GM19372 (cell line): ENCODE measurements at regions not wholly inside any gene's neighbourhood (a gene's known extent, or its start where the extent isn't known, plus 50 kb on each side); places are given as distances from the start of the nearest gene placed in this dataset.

Experiments
- ATAC-seq: cut with Tn5 transposase; IDR thresholded peaks from one replicate; pipeline ENCODE4 v1.9.1; 2021; ENCODE audit warnings: mild to moderate bottlenecking, low read depth, moderate library complexity; ENCODE audit not compliant: unreplicated experiment

DNA sequence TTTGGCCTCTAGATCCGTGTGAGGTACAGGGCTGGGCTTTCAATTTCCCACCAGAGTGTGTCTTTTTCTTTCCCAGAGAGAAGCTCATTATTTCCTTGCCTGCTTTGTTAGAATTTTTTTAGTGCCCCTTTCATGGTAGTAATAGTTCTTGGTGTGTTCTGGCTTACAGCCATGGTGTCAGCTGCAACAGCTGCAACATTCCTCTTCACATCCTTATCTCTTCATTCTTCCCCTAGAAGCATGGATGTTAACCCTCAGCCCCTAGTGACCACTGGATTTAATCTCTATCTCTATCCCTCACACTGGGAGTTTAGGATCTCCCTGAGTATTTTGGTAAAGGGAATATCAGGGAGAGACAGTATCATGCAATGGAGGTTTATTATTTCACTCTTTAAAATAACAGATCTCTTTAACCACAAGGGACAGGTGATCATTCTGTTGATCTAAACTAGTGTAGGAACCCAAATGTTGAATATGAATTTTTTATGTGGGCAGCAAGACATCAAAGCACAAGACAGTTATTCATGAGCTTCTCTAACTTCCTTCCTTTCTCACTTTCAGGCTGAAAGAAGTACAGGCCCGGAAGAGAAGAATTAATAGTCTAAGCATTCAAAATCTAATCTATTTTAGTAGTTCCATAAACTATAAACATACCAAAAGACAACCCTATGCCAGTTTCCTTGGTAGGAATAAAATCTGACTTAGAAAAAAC lies 160.2 kb downstream of the FAM170A start:
- ATAC-seq, result no peak

DNA sequence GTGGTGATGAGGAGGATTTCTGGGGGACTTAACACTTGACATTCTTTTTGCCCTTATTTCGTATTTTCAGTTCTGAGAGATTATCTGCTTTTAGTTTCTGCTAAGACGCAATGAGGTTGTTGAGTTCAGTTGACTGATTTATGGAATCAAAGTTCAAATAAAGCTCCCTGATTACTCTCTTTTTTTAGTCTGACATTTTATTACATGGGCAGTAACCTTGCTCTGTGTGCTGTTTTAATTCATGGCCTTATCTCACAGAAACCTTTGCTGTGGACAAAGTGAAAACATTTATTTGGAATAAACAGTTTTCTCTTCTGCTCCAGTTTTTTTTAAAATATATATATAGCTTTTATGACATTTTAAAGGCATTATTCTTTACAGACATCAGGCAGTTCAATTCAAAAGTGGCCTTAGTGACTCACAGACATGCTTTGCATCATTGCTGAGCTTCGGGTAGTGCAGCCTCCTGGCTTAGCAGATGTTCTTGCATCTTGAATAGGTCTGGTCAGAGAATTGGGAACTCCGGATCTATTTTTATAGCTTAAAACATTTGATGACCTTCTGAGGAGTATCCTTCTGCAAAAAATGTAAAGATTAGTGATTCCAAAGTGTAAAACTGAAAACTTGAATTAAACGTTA lies 162.9 kb downstream of the FAM170A start:
- no peak for ATAC-seq

GRCh38 chr5:119795768-119796167 lies 166.4 kb downstream of the FAM170A start:
- ATAC-seq, result no peak

DNA sequence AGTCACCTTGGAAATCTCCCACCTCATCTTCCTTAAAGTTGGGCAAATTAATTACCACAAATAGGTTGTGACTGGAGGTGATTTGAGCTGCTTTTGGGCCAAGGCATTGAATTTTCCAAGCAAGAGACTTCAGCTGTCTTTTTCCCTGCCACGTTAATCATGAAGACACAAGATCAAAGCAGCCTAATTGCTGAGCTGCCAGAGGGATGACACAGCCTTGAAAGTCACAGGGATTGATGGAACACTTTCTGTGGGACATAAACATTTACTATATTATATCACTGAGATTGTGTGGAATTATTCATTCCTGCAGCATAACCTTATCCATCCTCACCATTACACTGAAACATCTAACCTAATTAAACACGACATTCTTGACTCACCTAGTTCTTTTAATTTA lies 172.2 kb downstream of the FAM170A start:
- ATAC-seq, result no peak

DNA sequence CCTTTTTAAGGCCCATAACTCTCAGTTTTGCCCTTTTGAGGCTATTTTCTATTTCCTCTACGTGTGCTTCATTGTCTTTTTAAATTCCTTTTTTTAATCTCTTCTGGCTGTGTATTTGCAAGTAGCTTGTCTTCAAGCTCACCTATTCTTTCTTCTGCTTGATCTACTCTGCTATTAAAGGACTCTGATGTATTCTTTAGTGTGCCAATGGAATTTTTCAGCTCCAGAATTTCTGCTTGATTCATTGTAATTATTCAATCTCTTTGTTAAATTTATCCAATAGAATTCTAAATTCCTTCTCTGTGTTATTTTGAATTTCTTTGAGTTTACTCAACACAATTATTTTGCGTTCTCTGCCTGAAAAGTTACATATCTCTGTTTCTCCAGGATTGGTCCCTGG lies 178.7 kb downstream of the FAM170A start:
- no peak for ATAC-seq

DNA sequence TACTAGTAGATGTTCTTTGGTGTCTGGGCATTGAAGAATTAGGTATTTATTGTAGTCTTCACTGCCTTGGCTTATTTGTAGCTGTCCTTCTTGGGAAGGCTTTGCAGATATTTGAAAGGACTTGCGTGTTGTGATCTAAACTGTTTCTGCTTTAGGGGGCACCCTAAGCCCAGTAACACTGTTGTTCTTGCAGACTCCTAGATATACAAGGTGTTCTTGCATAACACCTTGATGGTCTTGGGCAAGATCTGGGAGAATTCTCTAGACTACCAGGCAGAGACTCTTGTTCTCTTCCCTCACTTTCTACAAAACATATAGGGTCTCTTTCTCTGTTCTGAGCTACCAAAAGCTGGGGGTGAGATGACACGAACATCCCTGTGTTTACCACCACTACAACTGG lies 179.1 kb downstream of the FAM170A start:
- no peak for ATAC-seq

DNA sequence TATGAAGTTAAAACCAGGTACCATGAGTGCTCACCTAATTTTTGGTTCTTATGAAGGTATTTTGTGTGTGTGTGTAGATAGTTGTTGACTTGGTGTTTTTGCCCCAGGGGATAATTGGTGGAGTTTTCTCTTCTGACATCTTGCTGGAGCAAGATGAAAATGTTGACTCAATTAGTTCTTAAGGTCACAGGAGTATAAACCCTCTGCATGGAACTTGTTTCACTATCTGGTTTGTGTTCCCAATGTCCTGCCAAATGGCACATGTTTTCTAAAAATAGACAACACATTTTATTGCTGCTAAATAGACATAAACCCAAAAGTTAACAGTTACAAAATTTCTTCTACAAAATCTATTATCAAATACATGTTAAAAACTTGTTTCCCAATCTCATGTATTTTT lies 180.9 kb downstream of the FAM170A start:
- no peak for ATAC-seq

DNA sequence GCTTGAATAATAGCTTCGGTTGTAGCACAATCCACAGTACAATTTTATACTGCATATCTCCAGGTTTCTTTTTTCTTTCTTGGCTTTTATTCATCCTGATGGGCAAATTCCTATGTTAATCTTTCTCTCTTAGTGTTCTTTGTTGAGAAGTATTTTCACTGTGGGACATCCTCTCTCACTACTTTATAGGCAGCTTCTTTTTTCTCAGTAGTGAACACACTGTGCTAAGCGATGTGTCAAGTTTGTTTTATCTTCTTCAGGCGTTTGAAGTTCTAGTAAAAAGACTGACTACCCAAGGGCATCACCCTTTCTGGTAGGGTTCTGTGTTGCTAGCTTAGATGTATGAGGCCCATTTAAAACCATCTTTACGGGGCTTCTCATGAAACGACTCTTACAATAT lies 182.1 kb downstream of the FAM170A start:
- ATAC-seq, result no peak

- no peak for ATAC-seq
These were observed 185.3 kb downstream of the FAM170A start for GRCh38 chr5:119814655-119815054.

DNA sequence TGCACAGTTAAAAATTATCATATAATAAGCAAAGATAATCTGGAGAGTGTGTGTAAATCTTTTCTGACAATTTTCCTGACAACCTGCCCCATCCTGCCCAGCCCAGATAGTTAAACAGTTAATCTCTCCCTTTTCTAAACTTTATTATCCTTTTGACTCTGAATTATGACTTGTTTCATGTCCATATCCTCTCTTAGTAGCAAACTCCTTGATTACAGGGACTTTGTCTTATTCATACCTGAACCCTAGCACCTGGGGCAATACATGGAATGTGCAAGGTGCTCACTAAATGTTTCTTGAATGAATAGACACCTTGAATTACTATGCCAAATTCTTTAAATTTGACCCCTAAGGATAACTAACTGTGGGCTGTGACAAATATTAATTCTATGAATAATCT lies 186.7 kb downstream of the FAM170A start:
- ATAC-seq, result no peak

- ATAC-seq, result no peak
These were observed 190.7 kb downstream of the FAM170A start for GRCh38 chr5:119820016-119820415.

GRCh38 chr5:119820608-119821007 lies 191.2 kb downstream of the FAM170A start:
- ATAC-seq, result no peak

- no peak for ATAC-seq
These were observed 199.2 kb downstream of the FAM170A start for GRCh38 chr5:119828541-119828940.

- no peak for ATAC-seq
These were observed 200.0 kb downstream of the FAM170A start for GRCh38 chr5:119829341-119829740.

- ATAC-seq, result no peak
These were observed 203.8 kb downstream of the FAM170A start for GRCh38 chr5:119833176-119833575.

- no peak for ATAC-seq
These were observed 210.8 kb downstream of the FAM170A start for GRCh38 chr5:119840175-119840574.

GRCh38 chr5:119852140-119852539 lies 222.8 kb downstream of the FAM170A start:
- ATAC-seq, result no peak

GRCh38 chr5:119860463-119860862 lies 231.1 kb downstream of the FAM170A start:
- ATAC-seq, result no peak

GRCh38 chr5:119862619-119863018 lies 233.3 kb downstream of the FAM170A start:
- no peak for ATAC-seq

GRCh38 chr5:119864286-119864685 lies 234.9 kb downstream of the FAM170A start:
- ATAC-seq, result no peak

- ATAC-seq, result no peak
These were observed 244.3 kb downstream of the FAM170A start for GRCh38 chr5:119873611-119874010.

GRCh38 chr5:119876522-119876921 lies 247.2 kb downstream of the FAM170A start:
- ATAC-seq, result no peak
